Activated B cell treated with CpG ODN at 0.5 μM for 24 hours (primary cell): ENCODE measurements at regions not wholly inside any gene's neighbourhood (a gene's known extent, or its start where the extent isn't known, plus 50 kb on each side); places are given as distances from the start of the nearest gene placed in this dataset.

Experiments used
- ATAC-seq: fragments of 200-7000 bp; cut with Tn5 transposase; one replicate; pipeline ENCODE4 v1.10.0; 2021; ENCODE audit warnings: low read depth, mild to moderate bottlenecking, moderate library complexity
- CTCF ChIA-PET: fragments of 350-600 bp; sonication (Branson Sonifier 250); formaldehyde crosslinking; loops from one replicate; lab custom pipeline; 2021; ENCODE audit warnings: antibody characterized with exemption; lab: Charles Lee
- POLR2A ChIA-PET: fragments of 350-600 bp; sonication (Branson Sonifier 250); formaldehyde crosslinking; loops from one replicate; lab custom pipeline; 2021; ENCODE audit warnings: antibody characterized with exemption; lab: Charles Lee
- DNase-seq: peaks from one replicate; pipeline ENCODE4 v3.0.0; 2022
- H3K27ac Mint-ChIP-seq: one replicate; pipeline ENCODE4 v1.8.0; 2020; ENCODE audit warnings: mixed read lengths
- H3K27me3 Mint-ChIP-seq: one replicate; pipeline ENCODE4 v1.8.0; 2021; ENCODE audit warnings: mixed read lengths
- H3K36me3 Mint-ChIP-seq: one replicate; pipeline ENCODE4 v1.8.0; 2021; ENCODE audit warnings: low read depth, mixed read lengths
- H3K4me1 Mint-ChIP-seq: one replicate; pipeline ENCODE4 v1.8.0; 2021; ENCODE audit warnings: mixed read lengths
- H3K4me3 Mint-ChIP-seq: one replicate; pipeline ENCODE4 v1.8.0; 2020; ENCODE audit warnings: mild to moderate bottlenecking, mixed read lengths
- H3K9me3 Mint-ChIP-seq: one replicate; pipeline ENCODE4 v1.8.0; 2020; ENCODE audit warnings: mixed read lengths
- intact Hi-C: fragments of 100-400 bp; cut with micrococcal nuclease; formaldehyde crosslinking; loops from one replicate; pipeline ENCODE4 v1.15.1; 2024
- TF ChIP-seq, protein P1 (sequence below): fragments of 200-600 bp; IDR thresholded peaks from one replicate; pipeline ENCODE4 v1.8.0; 2022; ENCODE audit warnings: antibody characterized with exemption, mild to moderate bottlenecking

DNA sequence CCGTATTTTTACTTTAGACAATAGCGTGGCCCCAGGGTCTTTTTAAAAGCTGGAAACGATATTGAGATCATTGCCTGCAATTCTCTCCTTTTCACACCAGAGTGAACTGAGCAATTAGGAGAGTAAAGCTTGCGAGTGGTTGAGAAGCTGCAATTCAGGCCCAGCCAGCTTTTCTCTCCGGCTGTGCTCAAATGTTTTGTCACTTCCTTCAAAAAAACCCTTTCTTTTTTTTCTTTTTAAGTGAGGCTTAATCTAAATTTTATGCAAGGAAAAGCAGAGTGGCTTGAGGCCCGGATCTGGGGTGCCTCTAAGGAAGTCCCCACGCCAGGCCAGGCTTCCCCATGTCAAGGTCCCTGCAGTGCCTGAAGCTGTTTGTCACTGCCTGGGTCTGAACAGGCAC, 433.9 kb downstream of the GLRX3 start:
- DNase-seq (no peak), ATAC-seq (no peak)
- H3K27ac Mint-ChIP-seq = no peak overlapping the region
- POLR2A ChIA-PET = no interaction called here
- TF ChIP-seq, protein P1, sequence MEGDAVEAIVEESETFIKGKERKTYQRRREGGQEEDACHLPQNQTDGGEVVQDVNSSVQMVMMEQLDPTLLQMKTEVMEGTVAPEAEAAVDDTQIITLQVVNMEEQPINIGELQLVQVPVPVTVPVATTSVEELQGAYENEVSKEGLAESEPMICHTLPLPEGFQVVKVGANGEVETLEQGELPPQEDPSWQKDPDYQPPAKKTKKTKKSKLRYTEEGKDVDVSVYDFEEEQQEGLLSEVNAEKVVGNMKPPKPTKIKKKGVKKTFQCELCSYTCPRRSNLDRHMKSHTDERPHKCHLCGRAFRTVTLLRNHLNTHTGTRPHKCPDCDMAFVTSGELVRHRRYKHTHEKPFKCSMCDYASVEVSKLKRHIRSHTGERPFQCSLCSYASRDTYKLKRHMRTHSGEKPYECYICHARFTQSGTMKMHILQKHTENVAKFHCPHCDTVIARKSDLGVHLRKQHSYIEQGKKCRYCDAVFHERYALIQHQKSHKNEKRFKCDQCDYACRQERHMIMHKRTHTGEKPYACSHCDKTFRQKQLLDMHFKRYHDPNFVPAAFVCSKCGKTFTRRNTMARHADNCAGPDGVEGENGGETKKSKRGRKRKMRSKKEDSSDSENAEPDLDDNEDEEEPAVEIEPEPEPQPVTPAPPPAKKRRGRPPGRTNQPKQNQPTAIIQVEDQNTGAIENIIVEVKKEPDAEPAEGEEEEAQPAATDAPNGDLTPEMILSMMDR = no peak
- H3K9me3 Mint-ChIP-seq = no peaks in the 10 kb centered on the region
- no peaks in the 10 kb centered on the region for H3K36me3 Mint-ChIP-seq
- no peak overlapping the region for H3K4me3 Mint-ChIP-seq
- intact Hi-C loops = no loop called here
- CTCF ChIA-PET = no interaction called here
- no peaks in the 10 kb centered on the region for H3K4me1 Mint-ChIP-seq
- H3K27me3 Mint-ChIP-seq = no peaks in the 10 kb centered on the region

GRCh38 chr10:130571674-130572073, 435.5 kb downstream of the GLRX3 start:
- ChIA-PET CTCF (no interaction called here), POLR2A (no interaction called here)
- no peaks in the 10 kb centered on the region for H3K4me1 Mint-ChIP-seq
- H3K4me3 Mint-ChIP-seq = no peak overlapping the region
- H3K36me3 Mint-ChIP-seq = no peaks in the 10 kb centered on the region
- no peaks in the 10 kb centered on the region for H3K9me3 Mint-ChIP-seq
- no peaks in the 10 kb centered on the region for H3K27me3 Mint-ChIP-seq
- intact Hi-C loops = no loop called here
- H3K27ac Mint-ChIP-seq = no peak overlapping the region
- DNase-seq (no peak), ATAC-seq (no peak)
- TF ChIP-seq, protein P1 = no peak

- POLR2A ChIA-PET = no interaction called here
- no peak for ATAC-seq
- CTCF ChIA-PET = no interaction called here
- H3K27ac Mint-ChIP-seq = no peak overlapping the region
- no peaks in the 10 kb centered on the region for H3K4me1 Mint-ChIP-seq
- H3K36me3 Mint-ChIP-seq = no peaks in the 10 kb centered on the region
- no peaks in the 10 kb centered on the region for H3K9me3 Mint-ChIP-seq
- TF ChIP-seq, protein P1 = no peak
- no peaks in the 10 kb centered on the region for H3K27me3 Mint-ChIP-seq
- no peak overlapping the region for H3K4me3 Mint-ChIP-seq
- no peak for DNase-seq
- intact Hi-C loops = no loop called here
Observed at GRCh38 chr10:130573446-130573845, 437.3 kb downstream of the GLRX3 start.

DNA sequence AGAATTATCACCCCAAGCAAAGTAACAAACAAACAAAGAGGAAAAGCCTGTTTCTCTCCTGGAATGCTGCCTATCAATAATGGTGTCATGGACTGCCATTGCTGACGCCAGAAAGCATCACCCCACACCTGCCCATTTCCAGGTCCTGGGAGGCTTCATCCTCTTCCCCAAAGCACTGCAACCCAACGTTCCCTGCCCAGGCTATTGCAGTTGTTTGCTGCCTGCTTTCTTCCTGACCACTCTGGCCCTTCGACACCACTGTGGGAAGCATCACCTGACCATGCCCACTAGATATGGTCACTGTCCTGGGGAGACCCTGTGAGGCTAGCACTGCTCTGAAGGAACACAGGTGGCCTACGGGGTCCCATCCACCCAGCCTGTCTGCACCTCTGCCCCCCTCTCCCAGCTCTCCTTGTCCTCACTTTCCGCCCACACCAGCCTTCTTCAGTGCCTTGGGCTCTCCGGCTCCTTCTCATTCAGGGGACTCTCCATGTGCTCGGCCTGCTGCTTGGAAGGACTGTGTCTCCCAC, 439.6 kb downstream of the GLRX3 start:
- intact Hi-C loops = no loop called here
- CTCF ChIA-PET = no interaction called here
- Mint-ChIP-seq H3K36me3 (no peaks in the 10 kb centered on the region), H3K4me1 (no peaks in the 10 kb centered on the region), H3K27ac (no peak overlapping the region), H3K4me3 (no peak overlapping the region), H3K9me3 (no peaks in the 10 kb centered on the region), H3K27me3 (peaks cover 6% of the 10 kb centered on the region)
- TF ChIP-seq, protein P1 = no peak
- POLR2A ChIA-PET = no interaction called here
- DNase-seq = no peak
- no peak for ATAC-seq

- H3K27me3 Mint-ChIP-seq = peaks cover 6% of the 10 kb centered on the region
- intact Hi-C loops = no loop called here
- H3K4me3 Mint-ChIP-seq = no peak overlapping the region
- H3K9me3 Mint-ChIP-seq = no peaks in the 10 kb centered on the region
- ChIA-PET CTCF (no interaction called here), POLR2A (no interaction called here)
- no peaks in the 10 kb centered on the region for H3K4me1 Mint-ChIP-seq
- TF ChIP-seq, protein P1 = no peak
- no peaks in the 10 kb centered on the region for H3K36me3 Mint-ChIP-seq
- H3K27ac Mint-ChIP-seq = no peak overlapping the region
- ATAC-seq (no peak), DNase-seq (no peak)
Observed at GRCh38 chr10:130576427-130576826, 440.2 kb downstream of the GLRX3 start.
